ENCODE measurements at regions not wholly inside any gene's neighbourhood (a gene's known extent, or its start where the extent isn't known, plus 50 kb on each side); places are given as distances from the start of the nearest gene placed in this dataset.

DNA sequence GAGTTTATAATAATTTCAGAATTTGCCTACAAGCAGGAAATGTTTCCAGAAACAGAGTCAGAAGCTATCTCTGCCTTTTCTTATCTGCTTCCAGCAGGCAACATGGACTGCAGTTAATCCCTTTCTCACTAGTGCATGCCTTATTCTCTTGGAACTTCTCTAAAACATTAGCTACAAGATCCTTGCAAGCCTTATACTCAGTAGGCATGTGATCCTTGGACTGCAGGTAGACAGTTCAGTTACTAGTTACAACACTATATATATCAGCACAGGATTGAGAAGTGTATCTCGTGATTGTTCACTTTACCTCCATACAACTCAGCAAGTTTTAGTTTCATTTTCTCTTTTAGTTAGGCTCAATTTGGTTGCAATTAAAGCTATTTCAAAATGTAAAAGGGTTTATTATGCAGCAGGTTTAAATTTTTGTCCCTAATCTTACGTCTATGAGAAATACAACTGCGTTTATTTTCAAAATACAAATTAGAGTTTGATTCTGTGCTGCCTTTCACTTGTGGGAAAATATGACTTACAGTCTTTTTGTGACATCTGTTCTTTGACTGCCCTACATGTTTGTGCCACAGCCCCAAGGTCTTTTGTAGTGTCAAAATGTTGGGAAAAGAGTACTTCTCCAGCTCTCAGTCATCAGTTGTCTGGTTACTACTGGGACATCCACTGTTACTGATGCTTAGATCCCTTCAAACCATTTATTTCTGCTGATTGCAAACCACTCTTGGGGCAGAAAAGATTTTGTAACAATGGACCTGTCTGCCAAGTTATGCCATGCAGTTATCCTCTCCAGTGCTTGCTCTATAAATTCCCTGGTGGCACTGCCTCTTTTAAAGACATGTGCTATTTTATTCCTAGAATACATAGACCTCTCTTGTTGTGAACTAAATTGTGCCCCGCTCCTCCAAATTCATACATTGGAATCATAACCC is 709.0 kb upstream of the FOXG1 start:
- no peak for DNase-seq

DNA sequence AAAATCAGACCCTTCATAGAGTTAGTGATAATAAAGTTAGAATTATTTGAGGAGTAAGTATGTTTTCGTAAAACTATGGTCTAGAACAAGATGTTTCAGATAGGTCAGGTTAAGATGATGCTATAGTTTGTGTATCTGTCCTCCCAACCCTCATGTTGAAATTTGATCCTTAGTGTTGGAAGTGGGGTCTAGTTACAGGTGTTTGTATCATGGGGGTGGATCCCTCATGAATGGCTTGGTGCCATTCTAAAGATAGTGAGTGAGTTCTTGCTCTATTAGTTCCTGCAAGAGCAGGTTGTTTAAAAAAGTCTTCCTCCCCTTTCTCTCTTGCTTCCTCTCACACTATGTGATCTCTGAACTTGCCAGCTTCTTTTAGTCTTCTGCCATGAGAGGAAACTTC is 707.3 kb upstream of the FOXG1 start:
- DNase-seq: no peak

DNA sequence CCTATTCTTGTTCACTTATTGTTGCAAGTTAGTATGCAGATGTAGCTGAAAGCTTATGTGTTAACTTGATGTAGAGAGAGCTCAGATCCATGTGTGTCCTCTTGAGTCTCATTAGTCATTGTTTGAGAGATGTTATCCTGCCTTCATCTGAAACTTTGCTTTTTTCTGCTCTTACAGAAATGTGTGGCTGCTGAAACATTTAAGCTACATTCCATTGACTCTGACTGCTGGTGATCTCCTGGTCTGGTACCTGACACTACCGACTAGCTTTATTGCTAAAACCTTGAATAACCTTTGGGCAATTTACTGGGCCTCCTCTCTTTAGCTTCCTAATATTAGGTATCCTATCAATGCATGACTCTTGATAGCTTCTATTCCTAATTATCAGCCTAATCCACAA is 705.6 kb upstream of the FOXG1 start:
- DNase-seq: no peak

DNA sequence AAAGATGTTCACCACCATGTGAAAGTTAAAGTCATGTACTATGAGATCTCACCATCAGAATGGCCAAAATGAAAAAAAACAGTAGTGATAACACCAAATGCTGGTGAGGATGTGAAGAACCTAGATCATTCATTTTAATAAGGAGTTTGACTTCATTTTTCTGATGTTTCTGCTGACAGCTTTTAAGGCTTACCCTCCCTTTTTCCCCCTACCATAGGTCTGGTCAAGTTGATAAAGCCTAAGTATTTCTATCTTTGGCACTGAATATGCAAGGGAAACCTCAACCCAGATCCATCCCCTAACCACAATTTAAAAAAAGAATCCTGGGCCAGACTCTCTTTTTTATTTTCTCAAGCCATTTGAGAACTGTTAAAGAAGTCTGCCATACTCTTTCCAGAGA is 689.6 kb upstream of the FOXG1 start:
- DNase-seq: no peak

DNA sequence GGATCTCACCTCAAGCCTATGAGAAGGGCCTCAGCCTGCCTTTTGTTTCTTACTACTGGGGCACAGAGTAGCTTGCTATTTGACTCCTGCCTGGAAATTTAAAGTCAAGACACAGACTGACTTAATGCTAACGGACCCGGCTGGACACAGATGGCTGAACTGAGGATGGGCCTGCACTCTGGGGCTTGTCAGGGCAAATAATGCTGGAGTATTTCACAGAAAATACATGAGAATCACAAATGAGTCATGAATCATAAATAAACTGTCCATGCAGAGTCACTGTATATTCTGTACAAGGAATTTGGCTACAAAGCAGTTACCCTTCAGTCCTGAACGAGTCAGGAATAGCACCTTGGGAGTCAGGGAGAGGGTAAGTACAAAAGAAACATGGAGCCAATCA is 683.2 kb upstream of the FOXG1 start:
- no peak for DNase-seq

DNA sequence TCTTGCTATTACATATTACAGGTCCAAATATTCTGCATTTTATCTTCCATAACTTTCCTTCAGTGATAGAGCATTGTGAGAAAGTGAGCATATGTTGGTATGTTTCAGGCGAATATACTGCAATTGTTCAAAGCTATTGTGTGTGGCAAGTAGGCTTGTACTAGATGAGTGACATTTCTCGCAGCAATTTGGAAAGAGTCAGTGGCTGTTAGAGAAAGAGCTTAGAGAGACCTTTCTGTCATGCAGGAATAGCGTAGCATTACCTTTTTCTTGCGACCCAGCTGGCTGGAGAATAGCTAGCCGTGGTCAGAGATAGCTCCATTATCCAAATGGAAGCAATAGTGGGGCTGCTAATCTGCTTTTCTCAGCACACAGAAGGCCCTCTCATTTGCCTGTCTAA is 678.5 kb upstream of the FOXG1 start:
- no peak for DNase-seq

GRCh38 chr14:28097585-28097984 is 669.0 kb upstream of the FOXG1 start:
- no peak for DNase-seq

DNA sequence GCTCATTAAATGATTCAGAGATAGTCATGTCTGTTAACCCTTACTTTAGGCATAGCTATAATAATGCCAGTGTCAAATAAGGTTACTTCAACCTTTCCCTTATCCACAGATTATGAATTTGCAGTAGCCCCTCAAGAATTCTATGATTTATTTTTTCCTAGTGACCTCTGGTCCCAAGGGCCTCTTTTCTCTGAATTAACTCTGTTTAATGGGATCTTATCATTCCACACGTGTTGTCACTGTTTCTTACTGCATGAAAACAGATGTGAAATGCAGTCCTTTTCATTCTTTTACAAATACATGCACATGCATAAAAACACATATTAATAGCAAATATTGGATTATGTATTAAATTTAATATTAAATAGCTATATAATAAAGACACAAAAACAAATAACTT is 667.7 kb upstream of the FOXG1 start:
- no peak for DNase-seq

- DNase-seq: no peak
Measured at GRCh38 chr14:28102001-28102400, 664.6 kb upstream of the FOXG1 start.

DNA sequence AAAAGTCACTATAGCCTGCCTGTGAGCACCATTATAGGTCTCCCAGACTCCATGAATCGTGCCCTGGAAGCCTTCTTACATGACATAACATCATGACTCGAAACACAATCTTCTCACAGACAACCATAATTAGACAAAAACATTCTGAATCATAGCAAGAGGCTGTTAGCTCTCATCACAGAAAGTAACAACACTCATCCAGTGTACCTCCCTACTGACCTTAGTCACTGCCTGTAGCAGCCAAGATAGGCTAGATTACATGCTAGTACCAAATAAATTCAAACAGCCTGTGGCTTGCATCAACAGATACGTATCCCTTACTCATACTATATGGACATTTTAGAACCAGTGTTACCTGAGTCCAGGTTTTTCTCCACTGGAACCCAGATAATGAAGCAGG is 663.8 kb upstream of the FOXG1 start:
- no peak for DNase-seq

DNA sequence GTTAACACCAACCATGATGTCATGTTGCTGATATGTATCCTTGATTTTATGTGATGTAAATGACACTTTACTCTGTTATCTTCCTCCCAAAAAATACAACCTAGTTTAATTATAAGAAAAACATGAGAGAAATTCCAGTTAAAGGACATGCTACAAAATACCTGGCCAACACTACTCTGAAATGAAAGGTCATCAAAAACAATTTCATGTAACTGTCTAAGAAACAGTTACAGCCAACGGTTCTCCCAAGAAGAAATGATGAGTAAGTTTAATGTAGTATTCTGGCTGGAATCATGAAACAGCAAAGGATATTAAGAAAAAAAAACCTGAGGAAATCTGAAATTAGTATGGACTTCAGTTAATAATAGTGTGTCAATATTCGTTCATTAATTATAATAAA is 653.3 kb upstream of the FOXG1 start:
- no peak for DNase-seq

GRCh38 chr14:28116716-28117115 is 649.9 kb upstream of the FOXG1 start:
- no peak for DNase-seq

GRCh38 chr14:28119849-28120248 is 646.7 kb upstream of the FOXG1 start:
- no peak for DNase-seq

GRCh38 chr14:28120391-28120790 is 646.2 kb upstream of the FOXG1 start:
- DNase-seq: no peak

- DNase-seq: no peak
Measured at GRCh38 chr14:28121512-28122297, 644.9 kb upstream of the FOXG1 start.

GRCh38 chr14:28130610-28131284 is 635.8 kb upstream of the FOXG1 start:
- DNase-seq: no peak

- DNase-seq: no peak
Measured at GRCh38 chr14:28138341-28138740, 628.2 kb upstream of the FOXG1 start.

GRCh38 chr14:28141662-28142061 is 624.9 kb upstream of the FOXG1 start:
- no peak for DNase-seq

- no peak for DNase-seq
Measured at GRCh38 chr14:28142400-28143015, 624.1 kb upstream of the FOXG1 start.

- DNase-seq: no peak
Measured at GRCh38 chr14:28143316-28143715, 623.3 kb upstream of the FOXG1 start.

DNA sequence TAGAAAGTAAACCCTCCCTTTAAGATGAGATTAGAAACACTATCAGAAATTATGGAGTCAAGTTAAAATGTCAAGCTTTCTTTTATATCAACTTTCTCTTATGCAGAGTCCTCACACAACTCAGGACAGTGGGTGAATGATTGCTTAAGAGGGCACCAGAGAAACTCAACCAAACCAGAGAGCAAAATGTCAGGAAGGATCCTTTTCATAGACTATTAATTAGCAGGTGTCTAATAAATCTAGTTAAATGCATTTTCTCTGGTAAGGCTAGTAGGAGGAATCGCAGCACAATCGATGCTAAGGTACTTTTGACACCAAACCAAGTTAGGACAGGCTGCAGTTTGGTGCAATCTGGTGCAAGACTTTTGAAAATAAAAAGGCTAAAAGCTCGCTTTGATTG is 614.7 kb upstream of the FOXG1 start:
- DNase-seq: no peak

DNA sequence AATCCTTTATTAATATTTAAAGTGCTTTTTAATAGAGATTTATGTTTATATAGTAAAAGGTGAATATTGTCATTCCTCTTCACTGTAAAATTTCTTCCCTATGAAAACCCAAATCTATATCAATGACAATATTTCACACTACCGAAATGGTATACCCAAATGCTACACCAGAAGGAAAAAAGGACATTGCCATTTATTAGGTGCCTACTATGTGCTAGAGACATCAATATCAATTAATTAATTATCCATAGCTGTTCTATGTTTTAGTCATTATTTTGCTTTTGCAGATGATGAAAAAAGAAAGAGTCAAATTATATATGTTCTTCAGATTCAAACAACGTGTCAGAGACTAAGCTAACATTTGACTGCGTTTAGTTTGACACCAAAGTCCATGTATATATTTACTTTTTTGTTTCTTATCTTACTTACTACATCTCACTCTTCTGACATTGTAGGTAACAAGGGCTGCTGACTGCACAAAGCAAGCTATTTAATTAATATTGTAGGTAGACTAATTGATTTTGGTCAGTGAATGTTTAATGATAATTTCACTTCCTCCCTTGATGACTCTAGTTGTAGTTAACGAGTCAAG is 614.0 kb upstream of the FOXG1 start:
- no peak for DNase-seq

Data from AML-193 (cell line).